ENCODE measurements at regions not wholly inside any gene's neighbourhood (a gene's known extent, or its start where the extent isn't known, plus 50 kb on each side); places are given as distances from the start of the nearest gene placed in this dataset.

DNA sequence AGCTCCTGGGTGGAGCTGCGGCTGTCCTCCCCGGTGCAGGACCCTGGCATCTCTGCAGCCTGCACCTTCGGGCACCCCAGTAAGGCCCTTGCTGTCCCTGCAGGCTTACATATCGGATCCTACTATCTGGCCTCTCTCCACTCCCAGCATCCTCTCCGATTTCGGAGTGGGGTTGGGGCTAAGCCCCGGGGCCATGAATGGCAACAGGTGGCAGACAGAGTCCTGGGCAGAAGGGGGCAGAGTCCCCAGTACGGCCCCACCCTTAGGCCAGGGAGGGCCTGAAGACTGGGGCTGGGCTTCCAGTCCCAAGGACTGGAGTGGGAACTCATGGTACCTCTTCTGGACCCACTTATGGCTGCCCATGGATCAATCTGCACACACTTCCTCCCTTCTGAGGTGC is 180.4 kb upstream of the MC4R start:
- no peak for DNase-seq (ENCODE audit: low read depth in 4 of 4, low spot score in 3 of 4)

DNA sequence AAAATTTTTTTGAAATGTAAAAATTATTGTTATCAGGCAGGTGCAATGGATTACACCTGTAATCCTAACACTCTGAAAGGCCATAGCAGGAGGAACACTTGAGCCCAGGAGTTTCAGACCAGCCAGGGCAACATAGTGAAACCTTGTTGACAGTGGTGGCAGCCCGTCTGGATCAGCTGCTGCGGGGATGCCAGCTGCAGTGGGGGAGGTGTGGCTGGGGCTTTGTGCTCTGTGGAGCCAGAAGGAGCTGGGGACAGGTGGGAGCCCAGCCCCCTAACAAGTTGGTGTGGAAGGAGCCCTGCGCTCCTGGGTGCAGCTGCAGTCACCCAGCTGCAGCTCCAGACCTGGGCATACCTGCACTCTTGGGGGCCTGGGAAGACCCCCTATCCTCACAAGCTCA is 182.4 kb upstream of the MC4R start:
- no peak for DNase-seq (ENCODE audit: low read depth in 4 of 4, low spot score in 3 of 4)

DNA sequence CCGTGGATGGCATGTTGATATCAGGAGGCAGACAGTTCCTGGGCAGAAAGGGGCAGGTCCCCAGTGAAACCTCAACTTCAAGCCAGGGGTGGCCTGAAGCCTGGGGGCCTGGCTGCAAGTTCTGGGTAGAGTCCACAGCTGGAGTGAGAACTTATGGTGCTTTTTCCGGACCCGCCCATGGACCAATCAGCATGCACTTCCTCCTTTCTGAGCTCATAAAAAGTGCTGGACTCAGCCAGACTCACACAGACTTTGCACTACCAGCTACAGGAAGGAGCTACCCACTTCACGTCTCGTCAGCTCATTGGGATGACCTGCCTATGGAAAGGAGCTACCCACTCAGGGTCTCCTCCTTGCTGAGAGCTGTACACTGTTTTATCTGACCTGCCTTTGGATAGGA is 183.1 kb upstream of the MC4R start:
- DNase-seq (ENCODE audit: low read depth in 4 of 4, low spot score in 3 of 4): no peak

DNA sequence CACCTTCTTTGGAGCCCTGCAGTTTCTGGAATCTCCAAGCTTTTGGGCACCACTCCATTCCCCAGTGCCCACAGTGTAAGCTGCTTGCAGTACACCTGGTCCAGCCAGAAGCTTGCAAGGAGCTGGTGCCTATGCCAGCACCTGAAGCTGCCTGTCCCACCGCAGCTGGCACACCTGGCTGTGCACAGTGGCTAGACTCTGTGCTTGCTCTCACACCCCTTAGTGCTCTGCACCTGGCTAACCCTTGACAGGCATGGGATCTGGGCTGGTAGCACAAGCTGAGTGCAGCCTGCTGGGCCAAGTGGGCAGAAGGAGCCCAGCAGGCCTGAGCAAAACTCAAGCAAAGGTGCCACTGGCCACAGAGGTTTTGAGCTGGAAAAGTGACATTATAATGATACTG is 183.8 kb upstream of the MC4R start:
- no peak for DNase-seq (ENCODE audit: low read depth in 4 of 4, low spot score in 3 of 4)

DNA sequence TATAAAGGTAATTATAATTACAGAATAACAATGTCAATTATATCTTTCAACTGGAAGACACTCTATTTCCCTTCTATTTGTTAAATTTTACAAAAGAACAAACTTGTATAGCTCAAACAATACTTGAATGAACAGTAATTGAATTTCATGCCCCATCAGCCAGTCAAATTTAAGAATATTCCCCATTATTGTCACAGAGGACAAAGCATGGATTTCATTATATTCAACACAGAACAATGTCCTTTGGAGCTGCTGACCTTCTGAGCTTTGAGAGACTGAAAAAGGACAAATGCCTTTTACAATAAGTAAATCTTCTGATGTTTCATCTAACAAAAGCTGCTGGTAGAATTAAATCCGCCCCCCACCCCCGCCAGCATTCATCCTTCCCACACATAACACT is 187.5 kb upstream of the MC4R start:
- DNase-seq (ENCODE audit: low read depth in 4 of 4, low spot score in 3 of 4): no peak

DNA sequence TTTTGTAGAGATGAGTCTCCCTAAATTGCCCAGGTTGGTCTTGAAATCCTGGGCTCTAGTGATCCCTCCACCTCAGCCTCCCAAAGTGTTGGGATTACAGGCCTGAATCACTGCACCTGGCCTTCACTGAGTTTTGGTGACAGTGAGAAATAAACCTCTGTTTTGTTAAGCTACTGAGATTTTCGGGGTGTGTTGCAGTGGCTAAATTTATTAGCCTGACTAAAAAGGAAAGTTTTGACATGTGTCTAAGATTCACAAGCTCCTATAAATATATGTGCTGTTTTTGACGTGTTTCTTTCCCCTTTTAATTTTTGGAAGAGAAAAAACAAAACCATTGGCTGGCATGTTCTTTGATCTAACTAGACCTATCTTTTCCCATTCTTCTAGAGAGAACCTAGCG is 190.5 kb upstream of the MC4R start:
- no peak for DNase-seq (ENCODE audit: low read depth in 4 of 4, low spot score in 3 of 4)

DNA sequence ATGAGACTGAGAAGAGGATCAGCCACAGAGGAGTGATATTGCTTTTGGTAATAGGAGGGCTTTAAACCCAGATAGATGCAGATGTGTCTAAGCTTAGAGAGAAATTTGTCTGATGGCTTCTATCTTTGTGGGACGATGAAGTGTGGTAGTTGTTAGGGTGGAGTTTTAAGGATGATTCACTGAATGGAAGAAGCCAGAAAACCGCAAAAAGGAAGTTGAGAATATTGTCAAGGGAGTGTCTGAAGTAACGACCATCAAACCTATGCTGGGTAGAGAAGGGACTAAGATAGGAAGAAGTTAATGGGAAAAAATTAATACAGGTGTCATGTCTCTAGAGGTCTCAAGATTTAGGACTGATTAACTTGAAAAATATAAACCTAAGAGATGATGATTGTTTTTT is 195.6 kb upstream of the MC4R start:
- no peak for DNase-seq (ENCODE audit: low read depth in 4 of 4, low spot score in 3 of 4)

DNA sequence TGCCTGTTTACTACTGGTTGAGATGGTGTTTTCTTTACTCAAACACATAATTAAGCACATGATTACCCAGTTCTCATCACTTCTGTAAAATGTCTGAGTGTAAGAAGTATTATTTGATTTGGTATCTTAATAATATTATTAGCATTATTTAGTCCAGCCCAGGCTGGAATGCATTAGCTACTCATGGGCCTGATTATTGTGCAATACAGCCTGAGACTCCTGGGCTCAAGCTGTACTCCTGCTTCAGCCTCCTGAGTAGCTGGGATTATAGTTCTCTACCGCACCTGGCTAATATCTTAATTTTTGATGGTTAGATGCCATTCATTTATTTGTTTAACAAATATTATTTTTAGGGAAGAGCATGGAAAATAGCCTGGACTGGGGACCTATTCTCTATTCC is 197.6 kb upstream of the MC4R start:
- DNase-seq (ENCODE audit: low read depth in 4 of 4, low spot score in 3 of 4): no peak

DNA sequence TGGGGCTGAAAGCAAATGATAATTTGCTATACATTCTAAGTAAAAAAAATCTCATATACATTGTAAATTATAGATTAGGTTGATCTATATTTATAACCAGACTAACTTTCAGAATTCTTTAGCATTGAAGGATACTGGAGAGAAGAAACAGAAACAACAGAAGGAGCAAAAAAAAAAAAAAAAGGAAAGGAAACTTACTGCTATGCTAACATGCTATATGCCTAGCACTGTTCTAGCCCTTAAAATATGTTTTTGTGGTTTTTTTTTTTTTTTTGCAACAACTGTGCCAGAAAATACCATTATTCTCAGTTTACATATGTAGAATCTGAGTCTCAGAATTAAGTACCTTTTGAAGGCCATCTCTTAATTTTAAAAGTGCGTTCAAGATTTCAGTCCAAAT is 204.9 kb upstream of the MC4R start:
- no peak for DNase-seq (ENCODE audit: low read depth in 4 of 4, low spot score in 3 of 4)

DNA sequence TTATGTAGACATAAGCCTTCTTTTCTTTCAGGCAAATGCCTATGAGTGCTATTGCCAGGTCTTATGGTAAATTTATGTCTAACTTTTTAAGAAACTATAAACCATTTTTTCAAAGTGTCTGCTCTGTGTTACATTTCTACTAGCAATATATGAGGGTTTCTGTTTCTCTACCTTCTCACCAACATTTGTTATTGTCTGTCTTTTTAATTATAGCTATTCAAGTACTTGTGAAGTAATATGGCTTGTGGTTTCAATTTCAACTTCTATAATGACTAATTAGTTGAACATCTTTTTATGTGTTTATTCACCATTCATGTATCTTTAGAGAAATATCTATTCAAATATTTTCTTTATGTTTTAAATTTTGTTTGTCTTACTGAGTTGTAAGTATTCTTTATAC is 213.1 kb upstream of the MC4R start:
- no peak for DNase-seq (ENCODE audit: low read depth in 4 of 4, low spot score in 3 of 4)

DNA sequence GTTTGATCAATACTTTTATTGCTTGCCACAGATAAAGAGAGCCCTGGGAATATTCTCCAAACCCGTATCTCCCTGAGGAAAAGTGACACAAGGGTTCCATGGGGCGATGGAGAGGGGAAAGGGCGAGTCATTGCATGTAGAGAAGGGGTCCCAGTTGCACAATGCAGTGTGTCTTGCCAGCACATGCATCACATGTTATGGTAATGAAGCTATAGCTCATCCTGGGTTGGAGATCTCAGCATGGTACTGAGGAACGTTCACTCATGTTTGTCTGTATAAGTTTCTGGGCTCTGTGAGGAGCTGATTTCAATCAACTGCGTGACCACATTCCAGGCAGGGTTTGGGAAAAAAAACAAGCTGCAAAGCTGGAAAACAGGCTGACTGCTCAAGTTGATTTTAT is 220.7 kb upstream of the MC4R start:
- DNase-seq (ENCODE audit: low read depth in 4 of 4, low spot score in 3 of 4): no peak

DNA sequence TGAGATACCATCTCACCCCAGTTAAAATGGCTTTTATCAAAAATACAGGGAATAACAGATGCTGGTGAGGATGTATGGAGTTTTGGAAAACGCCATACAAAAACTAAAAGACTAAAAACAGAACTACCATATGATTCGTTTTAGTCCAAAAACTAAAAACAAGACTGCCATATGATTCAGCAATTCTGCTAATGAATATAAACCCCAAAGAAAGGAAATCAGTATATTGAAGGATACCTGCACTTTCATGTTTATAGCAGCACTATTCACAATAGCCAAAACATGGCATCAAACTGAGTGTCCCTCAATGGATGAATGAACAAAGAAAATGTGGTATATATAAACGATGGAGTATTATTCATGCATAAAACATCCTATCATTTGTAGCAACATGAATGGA is 224.4 kb upstream of the MC4R start:
- DNase-seq (ENCODE audit: low read depth in 4 of 4, low spot score in 3 of 4): no peak

DNA sequence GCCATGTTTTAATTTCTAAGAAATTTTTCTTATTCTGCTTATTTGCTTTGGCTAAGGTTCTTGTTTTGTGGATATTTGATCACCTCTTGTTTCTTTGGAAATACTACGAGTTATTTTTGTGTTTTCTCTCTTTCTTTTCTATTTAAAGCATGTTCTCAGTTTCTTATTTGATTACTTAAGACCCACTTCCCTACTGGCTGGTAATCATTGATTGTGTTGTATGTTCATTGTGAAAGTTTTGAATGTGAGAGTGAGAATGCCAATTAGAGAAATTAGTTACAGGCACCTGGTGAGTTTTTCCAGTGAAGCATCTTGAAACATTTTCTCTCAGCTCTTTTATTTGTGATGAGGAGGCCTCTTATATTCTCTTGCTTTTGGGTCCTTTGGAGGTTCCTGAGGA is 226.7 kb upstream of the MC4R start:
- no peak for DNase-seq (ENCODE audit: low read depth in 4 of 4, low spot score in 3 of 4)

DNA sequence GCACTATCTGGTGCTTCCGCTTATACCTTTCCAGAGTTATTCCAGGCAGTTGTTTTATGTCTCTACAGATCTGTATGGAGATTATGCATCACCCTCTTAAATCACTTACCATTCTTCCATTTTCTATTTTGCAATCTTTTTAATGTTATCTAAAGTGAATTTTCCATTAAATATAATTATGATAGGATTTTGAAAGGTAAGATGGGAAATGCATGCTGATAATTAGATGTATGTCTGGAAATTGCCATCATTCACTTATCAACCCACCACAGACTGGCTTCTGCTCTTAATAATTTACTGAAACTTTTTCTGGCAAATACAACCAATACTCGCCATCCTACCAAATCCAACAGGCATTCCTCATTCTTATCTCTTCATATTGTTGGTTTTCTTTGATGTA is 227.4 kb upstream of the MC4R start:
- DNase-seq (ENCODE audit: low read depth in 4 of 4, low spot score in 3 of 4): no peak

DNA sequence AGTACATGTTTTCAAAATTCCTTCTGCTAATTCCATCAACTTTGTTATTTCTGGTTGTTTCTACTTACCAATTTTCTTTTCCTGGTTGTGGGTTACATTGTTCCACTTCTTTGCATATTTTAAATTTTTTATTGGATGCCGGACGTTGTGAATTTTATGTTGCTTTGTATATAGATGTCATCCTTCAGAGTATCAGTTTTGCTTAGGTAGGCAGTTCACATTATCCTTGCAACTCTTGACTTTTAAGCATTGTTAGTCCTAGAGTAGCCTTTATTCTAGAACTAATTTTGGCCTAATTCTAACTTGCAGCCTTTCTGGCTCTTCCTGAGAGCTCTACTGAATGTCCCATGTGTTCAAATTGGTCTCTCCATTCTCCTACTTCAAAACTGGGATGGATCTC is 228.7 kb upstream of the MC4R start:
- no peak for DNase-seq (ENCODE audit: low read depth in 4 of 4, low spot score in 3 of 4)

DNA sequence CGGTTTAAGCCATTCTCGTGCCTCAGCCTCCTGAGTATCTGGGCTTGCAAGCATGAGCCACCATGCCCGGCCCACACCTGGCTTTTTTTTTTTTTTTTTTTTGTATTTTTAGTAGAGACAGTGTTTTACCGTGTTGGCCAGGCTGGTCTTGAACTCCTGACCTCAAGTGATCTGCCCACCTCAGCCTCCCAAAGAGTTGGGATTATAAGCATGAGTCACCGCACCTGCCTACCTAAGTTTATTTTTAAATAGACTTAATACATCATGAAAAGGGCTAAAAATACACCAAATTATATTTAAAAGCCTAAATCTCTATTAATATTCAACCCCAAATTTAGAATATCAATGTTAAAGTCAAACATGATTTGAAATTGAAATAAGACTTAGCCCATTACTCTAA is 250.8 kb upstream of the MC4R start:
- DNase-seq (ENCODE audit: low read depth in 4 of 4, low spot score in 3 of 4): no peak

DNA sequence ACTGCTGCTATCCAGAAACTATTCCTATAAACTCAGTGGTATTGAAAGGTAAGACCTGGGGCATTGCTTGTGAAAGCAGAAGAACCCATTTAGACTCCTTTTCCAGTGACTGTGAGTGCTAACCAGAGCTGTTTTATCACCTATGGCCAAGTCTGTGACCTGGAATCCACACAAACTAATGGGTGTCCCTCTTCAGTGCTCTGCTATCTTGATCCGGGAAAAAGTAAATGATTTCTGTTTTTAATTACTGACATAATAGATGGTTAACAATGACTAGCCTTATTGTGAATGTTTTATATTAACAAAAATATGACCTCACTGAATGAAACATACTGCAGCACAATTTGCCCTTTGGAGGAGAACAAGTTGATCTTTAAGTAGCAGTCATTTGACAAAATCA is 251.6 kb upstream of the MC4R start:
- no peak for DNase-seq (ENCODE audit: low read depth in 4 of 4, low spot score in 3 of 4)

DNA sequence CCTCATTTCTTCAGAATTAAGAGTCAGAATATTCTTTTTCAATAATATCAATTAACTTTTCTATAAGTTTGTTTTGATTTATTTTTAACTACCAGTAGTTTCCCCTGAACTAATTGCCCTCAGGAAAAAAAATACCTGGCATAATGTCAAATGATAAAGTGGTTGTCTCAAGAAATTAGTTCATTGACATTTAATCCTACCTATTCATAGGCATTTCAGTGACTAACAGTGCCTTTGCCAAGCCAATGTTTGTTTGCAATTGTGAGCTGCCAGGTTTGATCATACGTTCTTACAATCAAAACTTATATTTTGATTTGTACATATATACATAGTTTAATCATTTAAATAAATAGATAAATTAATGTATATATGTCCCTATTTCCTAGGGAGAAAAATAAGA is 267.3 kb upstream of the MC4R start:
- no peak for DNase-seq (ENCODE audit: low read depth in 4 of 4, low spot score in 3 of 4)

DNA sequence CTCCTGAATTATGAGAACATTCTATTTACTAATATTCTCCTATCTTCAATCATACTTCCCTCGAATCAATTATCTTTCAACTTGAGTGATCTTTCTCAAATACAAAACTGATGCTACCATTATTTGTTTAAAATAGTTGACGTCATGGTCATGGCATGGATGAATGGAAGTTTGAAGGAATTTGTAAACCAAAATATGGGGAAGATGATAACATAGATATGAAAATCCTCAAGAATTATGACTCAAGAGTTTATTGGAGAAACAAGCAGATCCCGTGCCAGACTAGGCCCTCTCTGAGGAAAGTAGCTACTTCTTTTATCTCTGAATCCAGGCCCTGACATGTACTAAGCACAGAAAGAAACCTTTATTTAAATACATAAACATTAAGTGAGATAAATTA is 270.4 kb upstream of the MC4R start:
- DNase-seq (ENCODE audit: low read depth in 4 of 4, low spot score in 3 of 4): no peak

DNA sequence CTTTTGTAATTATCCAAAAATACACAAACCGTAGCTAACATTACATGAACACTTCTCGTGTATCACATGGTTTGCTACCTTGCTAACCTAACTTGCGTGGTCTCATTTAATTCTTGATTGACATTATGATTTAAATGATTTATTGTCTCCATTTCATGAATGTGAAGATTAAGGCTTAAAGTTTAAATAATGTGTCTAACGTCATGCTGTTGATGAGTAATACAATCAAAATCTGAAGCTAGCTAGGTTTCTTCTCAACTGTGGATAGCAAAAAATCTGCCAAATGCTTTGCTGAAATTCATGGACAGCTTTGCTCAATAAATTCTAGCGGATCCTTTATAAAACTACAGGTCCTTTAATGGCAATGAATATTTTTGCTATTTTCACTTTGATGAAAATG is 274.1 kb upstream of the MC4R start:
- no peak for DNase-seq (ENCODE audit: low read depth in 4 of 4, low spot score in 3 of 4)

DNA sequence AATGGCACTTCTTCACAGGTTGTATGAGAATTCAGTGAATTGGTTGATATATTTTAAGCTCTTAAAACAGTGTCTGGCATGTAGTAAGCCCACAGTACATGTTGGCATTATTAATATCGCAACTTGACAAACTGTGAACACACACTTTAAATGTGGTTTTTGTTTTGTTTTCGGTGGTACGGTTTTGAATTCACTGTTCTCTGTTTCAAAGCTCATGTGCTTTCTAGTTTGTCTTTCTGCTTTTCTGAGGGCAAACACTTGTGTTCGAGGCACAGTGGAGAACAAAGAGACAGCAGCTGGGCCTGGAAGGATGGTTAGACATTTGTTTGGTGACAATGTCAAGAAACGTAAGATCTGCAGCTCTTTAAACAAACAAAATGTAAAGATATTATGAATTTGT is 276.5 kb upstream of the MC4R start:
- no peak for DNase-seq (ENCODE audit: low read depth in 4 of 4, low spot score in 3 of 4)

DNA sequence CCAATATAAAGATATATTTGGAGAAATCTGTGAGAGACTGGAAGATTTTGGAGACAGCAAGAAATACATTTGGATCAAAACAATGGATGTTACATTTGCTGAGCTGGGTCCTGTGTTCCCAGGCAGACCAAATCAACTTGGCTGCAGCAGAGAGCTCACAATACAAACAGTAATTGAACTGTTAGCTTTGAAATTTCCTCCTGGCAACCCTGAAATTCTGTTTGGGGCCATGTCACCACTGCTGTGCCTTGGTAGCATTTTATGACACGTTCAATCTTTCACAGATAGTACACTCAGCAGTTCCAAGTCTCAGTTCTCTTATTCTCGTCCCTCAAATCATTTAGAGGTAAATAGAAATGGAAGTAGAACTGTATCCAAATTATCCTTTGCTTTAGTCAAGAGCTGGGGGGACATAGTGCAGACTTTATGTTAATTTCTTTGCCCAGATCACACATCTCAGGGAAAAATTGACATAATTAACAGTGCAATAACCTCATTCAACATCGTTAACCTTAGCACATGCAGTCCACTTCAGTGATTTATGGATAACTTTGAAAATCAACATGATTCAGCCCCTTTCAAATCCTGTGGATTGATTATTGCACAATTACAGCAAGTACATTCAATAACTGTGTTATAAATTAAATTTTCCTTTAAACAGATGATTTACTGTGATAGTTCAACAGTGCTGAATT is 277.4 kb upstream of the MC4R start:
- no peak for DNase-seq (ENCODE audit: low read depth in 4 of 4, low spot score in 3 of 4)

DNA sequence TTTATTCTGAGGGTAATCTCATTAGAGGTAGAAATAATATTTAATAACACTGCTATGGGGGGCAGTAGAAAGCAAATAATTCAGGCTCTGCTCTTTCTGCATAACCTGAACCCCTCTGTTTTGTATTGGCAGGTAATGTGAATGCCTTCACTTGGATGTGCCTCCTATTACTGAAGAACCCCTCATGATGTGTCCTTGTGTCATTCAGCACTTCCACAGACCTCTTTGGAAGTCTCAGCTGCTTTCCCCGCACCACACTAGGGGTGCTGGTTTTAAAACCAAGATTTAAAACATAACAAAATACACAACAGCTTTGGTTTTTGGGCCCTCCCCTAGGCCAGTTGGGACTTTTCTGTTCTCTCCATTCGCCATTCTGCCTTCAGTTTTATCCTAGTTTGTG is 281.7 kb upstream of the MC4R start:
- no peak for DNase-seq (ENCODE audit: low read depth in 4 of 4, low spot score in 3 of 4)

DNA sequence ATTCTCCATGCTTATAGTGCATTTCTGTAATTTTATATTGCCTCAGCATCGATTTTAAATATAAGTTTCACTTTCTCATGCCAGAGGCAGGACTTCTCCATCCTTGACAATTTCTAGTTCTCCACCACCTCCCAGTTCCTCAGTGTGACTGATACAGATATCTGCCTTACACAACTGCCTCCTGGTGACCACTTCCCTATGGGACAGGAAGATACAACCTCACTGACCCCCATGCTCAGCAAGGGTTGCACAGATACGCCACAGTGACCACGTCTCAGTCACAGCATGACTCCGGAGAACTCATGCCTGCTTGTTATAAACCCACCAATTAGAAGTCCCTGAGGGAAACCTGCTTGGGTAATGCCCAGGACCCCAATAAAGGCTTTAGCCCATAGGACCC is 284.0 kb upstream of the MC4R start:
- DNase-seq (ENCODE audit: low read depth in 4 of 4, low spot score in 3 of 4): no peak
